ENCODE measurements at regions not wholly inside any gene's neighbourhood (a gene's known extent, or its start where the extent isn't known, plus 50 kb on each side); places are given as distances from the start of the nearest gene placed in this dataset.

GRCh38 chr16:86231321-86231995 is 278.9 kb upstream of the FOXF1 start:
- TF ChIP-seq POLR2AphosphoS5 (IDR thresholded peaks at IDR 0.05; ENCODE audit: low read depth, low read length) (no peak), POLR2A (IDR thresholded peaks at IDR 0.05; ENCODE audit: low read depth, low read length) (no peak)
